Tibial artery (tissue), 4 donors: ENCODE measurements at regions not wholly inside any gene's neighbourhood (a gene's known extent, or its start where the extent isn't known, plus 50 kb on each side); places are given as distances from the start of the nearest gene placed in this dataset.

ENCODE experiments used
- DNase-seq, 2 donors: peaks; one replicate each; pipeline ENCODE4 v3.0.0-alpha.2; 2019
- H3K27ac ChIP-seq, 2 donors: fragments of 200-600 bp; sonication (generic) in 1 of 2; 1 replicate in 1 of 2; 2 replicates in 1 of 2; pipeline ENCODE4 v1.5.1; 2018 to 2019; ENCODE audit warnings: mild to moderate bottlenecking in 1 of 2
- H3K27me3 ChIP-seq, 2 donors: fragments of 200-600 bp; sonication (generic) in 1 of 2; one replicate each; pipeline versions ENCODE4 v1.5.1 to v1.6.0; 2016 to 2019
- H3K36me3 ChIP-seq, 3 donors: fragments of 200-600 bp; sonication (generic) in 2 of 3; one replicate each; pipeline ENCODE4 v1.5.1; 2016 to 2019; ENCODE audit warnings: mild to moderate bottlenecking in 2 of 3
- H3K4me1 ChIP-seq, 4 donors: fragments of 200-600 bp; sonication (generic) in 2 of 4; 1 replicate in 3 of 4; 2 replicates in 1 of 4; pipeline ENCODE4 v1.5.1; 2016 to 2019
- H3K4me3 ChIP-seq, 2 donors: fragments of 200-600 bp; sonication (generic) in 1 of 2; 1 replicate in 1 of 2; 2 replicates in 1 of 2; pipeline ENCODE4 v1.5.1; 2018 to 2019; ENCODE audit warnings: mild to moderate bottlenecking in 2 of 2
- H3K9me3 ChIP-seq, 3 donors: fragments of 200-600 bp; sonication (generic) in 1 of 3; one replicate each; pipeline ENCODE4 v1.5.1; 2016 to 2019
- CTCF ChIP-seq, 2 experiments: fragments of 200-600 bp in 1 of 2; fragments of 450-650 bp in 1 of 2; IDR thresholded peaks; one replicate each; pipeline ENCODE4 v1.5.1; 2017 to 2019; ENCODE audit warnings: antibody characterized with exemption in 2 of 2, mild to moderate bottlenecking in 1 of 2, moderate library complexity in 1 of 2
- intact Hi-C: fragments of 100-400 bp; cut with DNase I; formaldehyde crosslinking; loops from one replicate; pipeline ENCODE4 v1.15.0; 2023; ENCODE audit warnings: low total_unique reads

- Histone ChIP-seq H3K4me3 (no peak overlapping the region), H3K36me3 (no peaks in the 10 kb centered on the region), H3K27ac (no peak overlapping the region), H3K4me1 (no peaks in the 10 kb centered on the region), H3K27me3 (no peaks in the 10 kb centered on the region), H3K9me3 (no peaks in the 10 kb centered on the region)
- intact Hi-C loops = no loop called here
- DNase-seq = no peak
- no peak for TF ChIP-seq CTCF (IDR thresholded peaks at IDR 0.05)
Measured at GRCh38 chr18:56390626-56391025, 247.8 kb downstream of the TXNL1 start.

- intact Hi-C loops = no loop called here
Measured at GRCh38 chr18:56389190-56389589, 249.2 kb downstream of the TXNL1 start.

GRCh38 chr18:56388571-56388970 is 249.8 kb downstream of the TXNL1 start:
- Histone ChIP-seq H3K4me1 (no peaks in the 10 kb centered on the region), H3K4me3 (no peak overlapping the region), H3K27me3 (no peaks in the 10 kb centered on the region), H3K27ac (no peak overlapping the region), H3K36me3 (no peaks in the 10 kb centered on the region), H3K9me3 (no peaks in the 10 kb centered on the region)
- DNase-seq = no peak
- intact Hi-C loops = no loop called here
- TF ChIP-seq CTCF (IDR thresholded peaks at IDR 0.05) = no peak

More at GRCh38 chr18:56389190-56389589, 249.2 kb downstream of the TXNL1 start:
- no peak for TF ChIP-seq CTCF (IDR thresholded peaks at IDR 0.05)
- no peak overlapping the region for H3K27ac ChIP-seq
- DNase-seq = no peak
- H3K4me3 ChIP-seq = no peak overlapping the region
- no peaks in the 10 kb centered on the region for H3K9me3 ChIP-seq
- H3K27me3 ChIP-seq = no peaks in the 10 kb centered on the region
- no peaks in the 10 kb centered on the region for H3K4me1 ChIP-seq
- H3K36me3 ChIP-seq = no peaks in the 10 kb centered on the region

GRCh38 chr18:56386856-56387255 is 251.5 kb downstream of the TXNL1 start:
- TF ChIP-seq CTCF (IDR thresholded peaks at IDR 0.05) = no peak
- Histone ChIP-seq H3K27me3 (no peaks in the 10 kb centered on the region), H3K36me3 (no peaks in the 10 kb centered on the region), H3K4me1 (peaks cover 0 to 3% (median 0%) of the 10 kb centered on the region in 4 donors), H3K27ac (no peak overlapping the region), H3K9me3 (no peaks in the 10 kb centered on the region), H3K4me3 (no peak overlapping the region)
- intact Hi-C loops = no loop called here
- no peak for DNase-seq

GRCh38 chr18:56383349-56383748 is 255.0 kb downstream of the TXNL1 start:
- H3K9me3 ChIP-seq = no peaks in the 10 kb centered on the region
- intact Hi-C loops = no loop called here
- peaks cover 0 to 3% (median 0%) of the 10 kb centered on the region in 4 donors for H3K4me1 ChIP-seq
- no peaks in the 10 kb centered on the region for H3K36me3 ChIP-seq
- no peak overlapping the region for H3K27ac ChIP-seq
- no peak for DNase-seq
- no peak for TF ChIP-seq CTCF (IDR thresholded peaks at IDR 0.05)
- H3K27me3 ChIP-seq = no peaks in the 10 kb centered on the region
- no peak overlapping the region for H3K4me3 ChIP-seq

GRCh38 chr18:56382541-56382940 is 255.9 kb downstream of the TXNL1 start:
- intact Hi-C loops = no loop called here
- Histone ChIP-seq H3K9me3 (no peaks in the 10 kb centered on the region), H3K4me1 (peaks cover 0 to 3% (median 0%) of the 10 kb centered on the region in 4 donors), H3K4me3 (no peak overlapping the region), H3K36me3 (no peaks in the 10 kb centered on the region), H3K27ac (no peak overlapping the region), H3K27me3 (no peaks in the 10 kb centered on the region)
- no peak for TF ChIP-seq CTCF (IDR thresholded peaks at IDR 0.05)
- DNase-seq = no peak
